Body of pancreas (tissue), 4 donors: ENCODE measurements at regions not wholly inside any gene's neighbourhood (a gene's known extent, or its start where the extent isn't known, plus 50 kb on each side); places are given as distances from the start of the nearest gene placed in this dataset.

ENCODE experiments used
- CTCF ChIP-seq, 7 experiments: fragments of 450-650 bp in 4 of 7; fragments of 200-600 bp in 3 of 7; sonication (generic) in 3 of 7; IDR thresholded peaks; one replicate each; pipeline ENCODE4 v1.5.1; 2016 to 2019; ENCODE audit warnings: antibody characterized with exemption in 7 of 7
- POLR2A ChIP-seq, 3 donors: fragments of 450-650 bp; IDR thresholded peaks; one replicate each; pipeline ENCODE4 v1.6.1; 2016; ENCODE audit warnings: antibody characterized with exemption in 3 of 3, mild to moderate bottlenecking in 2 of 3

- no peak for TF ChIP-seq CTCF (IDR thresholded peaks at IDR 0.05)
- TF ChIP-seq POLR2A (IDR thresholded peaks at IDR 0.05) = peak in 2 of 3 donors; percentile 21 to 37
Measured at GRCh38 chr1:39128959-39129358, 75.5 kb upstream of the MACF1 start.
